GM18505 (cell line): ENCODE measurements at regions not wholly inside any gene's neighbourhood (a gene's known extent, or its start where the extent isn't known, plus 50 kb on each side); places are given as distances from the start of the nearest gene placed in this dataset.

ENCODE experiments used
- ATAC-seq: cut with Tn5 transposase; IDR thresholded peaks from one replicate; pipeline ENCODE4 v1.9.1; 2021; ENCODE audit not compliant: unreplicated experiment
- POLR2A ChIP-seq: IDR thresholded peaks from 4 replicates; pipeline ENCODE4 v1.6.1; 2011; ENCODE audit warnings: borderline replicate concordance; ENCODE audit not compliant: insufficient read depth, insufficient read length; ENCODE audit errors: extremely low read depth

DNA sequence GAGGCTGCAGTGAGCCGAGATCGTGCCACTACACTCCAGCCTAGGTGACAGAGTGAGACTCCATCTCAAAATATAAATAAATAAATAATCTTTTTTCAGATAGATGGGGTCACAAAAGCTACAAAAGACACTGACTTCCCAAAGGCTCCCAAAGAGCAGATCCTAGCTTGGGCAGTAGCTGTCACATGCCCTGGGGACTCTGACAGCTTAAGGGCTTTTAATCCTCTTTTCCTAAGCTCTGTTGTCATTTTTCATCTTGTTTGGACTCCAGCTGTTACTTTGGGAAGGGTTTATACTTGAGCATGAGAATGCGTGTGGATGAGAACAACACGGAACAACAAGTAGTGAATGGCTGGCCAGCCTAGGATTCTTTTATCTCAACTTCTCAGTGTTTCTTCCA lies 231.7 kb downstream of the MZT1 start:
- no peak for ATAC-seq
- no peak for TF ChIP-seq POLR2A

DNA sequence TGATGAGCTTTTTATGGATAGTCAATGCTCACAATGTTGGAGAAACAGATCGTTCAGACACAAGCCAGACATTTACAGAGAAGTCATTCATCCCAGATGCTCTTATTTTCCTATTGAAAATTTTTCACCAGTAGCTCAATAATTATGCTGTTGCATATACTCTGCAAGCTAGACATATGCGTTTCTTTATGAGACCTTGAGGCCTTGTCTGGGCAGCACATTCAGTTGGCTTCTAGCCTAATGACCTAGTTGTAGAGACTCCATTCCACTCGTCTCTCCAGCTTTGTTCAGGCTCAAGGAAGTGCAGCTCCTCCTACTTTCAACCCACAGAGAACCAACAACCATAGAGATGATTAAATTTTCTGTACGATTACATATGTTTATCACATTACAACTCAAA lies 237.7 kb downstream of the MZT1 start:
- no peak for TF ChIP-seq POLR2A
- no peak for ATAC-seq

DNA sequence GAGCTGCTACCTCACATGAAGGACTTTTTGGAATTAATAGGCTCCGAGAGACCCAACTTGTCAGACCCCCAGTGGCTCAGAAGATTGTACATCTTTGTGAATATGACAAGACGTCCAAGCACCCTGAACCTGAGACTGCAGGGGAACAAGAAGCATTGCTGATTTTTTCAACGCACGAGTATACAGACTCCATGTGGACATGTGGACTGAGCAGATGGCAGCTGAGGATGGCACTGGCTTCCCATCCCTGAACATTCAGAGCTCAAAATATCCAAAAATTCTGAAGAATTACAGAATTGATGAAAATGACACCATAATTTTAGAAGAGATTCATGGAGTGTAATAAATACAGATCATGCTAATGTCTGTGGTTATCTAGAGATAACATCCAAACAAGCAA lies 254.1 kb downstream of the MZT1 start:
- no peak for ATAC-seq

DNA sequence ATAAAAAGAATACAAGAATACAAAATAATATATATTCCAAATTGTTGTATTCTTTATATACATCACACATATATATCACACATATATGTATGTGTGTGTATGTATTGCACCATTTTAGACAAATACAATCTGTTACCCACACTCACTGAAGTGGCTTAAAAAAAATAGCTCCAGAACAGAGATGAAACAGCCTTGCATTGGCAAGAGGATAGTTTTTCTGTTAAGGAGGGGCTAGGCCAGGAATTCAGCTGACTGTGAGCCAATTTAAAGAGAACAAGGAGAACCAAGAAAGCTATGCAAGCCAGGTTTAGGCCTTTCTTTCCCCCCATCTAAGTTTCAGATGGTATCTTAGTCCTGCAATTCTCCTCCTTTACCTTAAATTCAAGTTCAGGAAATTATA lies 257.5 kb downstream of the MZT1 start:
- TF ChIP-seq POLR2A: no peak
- ATAC-seq: no peak

More for the DNA sequence above, 254.1 kb downstream of the MZT1 start:
- no peak for TF ChIP-seq POLR2A

DNA sequence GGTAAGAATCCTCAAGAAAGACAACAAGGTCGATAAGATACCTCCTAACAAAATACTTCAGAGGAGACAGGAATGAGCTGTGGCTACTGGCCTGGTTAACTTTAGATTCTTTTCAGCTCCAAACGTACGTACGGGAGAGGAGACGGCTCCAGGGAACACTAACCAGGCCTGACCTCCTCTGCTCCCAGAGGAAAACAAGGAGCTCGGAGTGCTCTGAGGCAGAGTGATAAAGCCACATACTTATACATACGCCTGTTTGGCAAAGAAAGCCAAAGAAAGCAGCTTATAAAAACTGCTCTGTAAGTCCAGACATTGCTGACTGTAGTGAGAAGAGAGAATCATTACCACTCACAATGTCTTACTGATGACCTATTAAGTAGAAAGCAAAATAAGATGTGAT lies 263.9 kb downstream of the MZT1 start:
- ATAC-seq: no peak
- TF ChIP-seq POLR2A: no peak

DNA sequence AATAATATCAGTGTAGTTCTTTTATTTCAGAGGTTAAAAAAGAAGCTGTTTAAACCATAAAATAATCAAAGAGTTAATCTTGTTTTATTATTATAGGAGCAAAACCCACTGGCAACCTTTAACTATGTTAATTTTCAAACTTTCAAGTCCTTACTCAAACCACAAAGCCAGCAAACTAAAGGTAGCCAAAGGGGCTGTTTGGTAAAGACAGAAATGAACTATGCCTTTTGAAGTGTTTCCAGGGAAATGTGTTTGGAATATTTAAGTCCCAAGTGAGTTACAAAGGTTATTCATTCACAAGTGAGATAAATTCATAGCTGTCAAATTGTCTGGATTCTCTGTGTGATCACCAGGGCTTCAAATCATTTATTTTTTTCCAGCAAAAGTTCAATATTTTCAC lies 264.7 kb downstream of the MZT1 start:
- no peak for ATAC-seq
- no peak for TF ChIP-seq POLR2A

DNA sequence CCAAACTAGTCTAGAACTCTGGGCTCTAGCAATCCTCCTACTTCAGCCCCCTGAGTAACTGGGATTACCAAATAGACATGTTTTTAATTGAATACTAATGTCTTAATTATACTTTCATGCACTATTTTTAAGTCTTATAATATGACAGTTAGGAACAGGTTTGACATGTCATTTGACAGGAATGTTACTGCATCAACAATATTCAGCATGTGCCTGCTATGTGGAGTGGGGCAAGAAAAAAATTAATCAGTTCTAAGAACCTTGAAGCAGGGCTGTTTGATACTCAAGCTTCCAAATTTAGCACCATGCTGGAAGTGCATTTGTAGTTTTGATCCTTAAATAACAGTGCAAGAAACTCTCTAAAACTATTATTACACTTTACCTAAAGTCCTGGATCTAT lies 265.3 kb downstream of the MZT1 start:
- ATAC-seq: no peak
- TF ChIP-seq POLR2A: no peak

DNA sequence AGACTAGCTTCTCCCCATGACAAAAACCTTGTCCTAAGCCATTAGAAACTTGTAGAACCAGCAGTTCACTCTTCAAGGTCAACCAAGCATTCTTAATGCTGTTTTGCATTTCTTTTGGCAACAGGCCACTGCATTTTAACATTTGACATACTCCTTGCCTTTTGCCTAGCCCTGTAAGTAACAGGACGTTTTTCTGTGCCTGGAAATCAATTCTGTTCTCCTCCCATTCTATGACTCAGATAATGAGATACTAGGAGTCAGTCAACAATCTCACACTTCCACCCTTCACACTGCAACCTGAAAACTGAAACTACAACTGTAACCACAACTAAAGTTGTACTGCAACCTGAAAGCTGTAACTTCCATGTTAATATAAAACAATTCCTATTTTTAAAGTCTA lies 268.7 kb downstream of the MZT1 start:
- no peak for TF ChIP-seq POLR2A

DNA sequence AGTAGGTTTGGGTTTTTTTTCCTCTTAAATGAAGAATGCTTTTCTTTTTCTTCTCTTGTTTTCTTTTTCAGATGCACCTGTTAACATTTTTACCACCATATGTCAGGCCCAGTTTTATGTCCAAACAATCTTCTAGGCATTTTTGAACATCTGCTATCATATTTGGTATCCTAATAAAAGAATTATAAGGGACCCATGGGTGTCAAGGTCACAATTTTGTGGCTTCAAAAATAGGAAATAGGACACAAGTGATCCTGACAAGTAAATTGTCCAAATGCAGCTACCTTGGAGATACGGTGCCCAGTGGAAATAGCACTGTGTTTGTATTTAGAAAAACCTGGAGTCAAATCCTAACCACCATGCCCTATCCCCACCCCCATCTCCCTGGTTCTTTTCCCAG lies 270.3 kb downstream of the MZT1 start:
- no peak for TF ChIP-seq POLR2A
- no peak for ATAC-seq

More for the DNA sequence above, 268.7 kb downstream of the MZT1 start:
- peak; percentile 82 for ATAC-seq

DNA sequence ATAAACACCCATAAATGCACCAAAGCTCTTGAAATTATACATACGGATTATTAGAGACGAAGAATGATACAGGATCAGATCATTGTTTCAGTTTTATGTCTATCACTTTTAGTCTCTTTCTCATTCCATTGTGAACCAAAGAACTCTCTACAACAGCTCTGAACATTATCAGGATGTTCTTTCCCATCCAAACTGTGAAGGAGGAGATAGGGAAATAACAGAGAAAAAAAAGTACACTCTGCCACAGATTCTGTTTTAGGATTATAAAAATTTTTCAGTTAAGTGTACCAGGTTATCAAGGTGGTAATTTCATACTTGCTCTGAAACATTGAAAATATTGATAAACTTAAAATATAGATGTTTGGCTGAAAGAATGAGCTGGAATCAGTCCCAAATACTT lies 270.9 kb downstream of the MZT1 start:
- no peak for TF ChIP-seq POLR2A
- ATAC-seq: no peak

DNA sequence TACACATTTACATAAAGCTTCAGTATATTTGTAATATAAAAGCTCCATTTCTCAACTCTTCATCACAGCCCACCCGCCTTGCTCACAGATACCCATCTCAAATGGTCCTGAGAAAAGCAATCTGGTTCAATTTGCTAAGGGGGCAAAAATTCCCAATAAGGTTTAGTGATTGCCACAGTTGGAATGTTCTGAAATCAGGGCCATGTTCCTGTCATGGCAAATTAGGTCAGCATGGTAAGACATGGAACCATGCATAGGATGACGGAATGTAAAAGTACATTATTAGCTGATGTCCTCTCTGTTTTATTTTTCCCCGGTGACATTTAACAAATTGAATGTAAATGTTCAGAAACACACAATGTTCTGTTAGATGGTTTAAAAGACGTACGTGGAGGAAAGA lies 274.3 kb downstream of the MZT1 start:
- ATAC-seq: no peak
- no peak for TF ChIP-seq POLR2A

DNA sequence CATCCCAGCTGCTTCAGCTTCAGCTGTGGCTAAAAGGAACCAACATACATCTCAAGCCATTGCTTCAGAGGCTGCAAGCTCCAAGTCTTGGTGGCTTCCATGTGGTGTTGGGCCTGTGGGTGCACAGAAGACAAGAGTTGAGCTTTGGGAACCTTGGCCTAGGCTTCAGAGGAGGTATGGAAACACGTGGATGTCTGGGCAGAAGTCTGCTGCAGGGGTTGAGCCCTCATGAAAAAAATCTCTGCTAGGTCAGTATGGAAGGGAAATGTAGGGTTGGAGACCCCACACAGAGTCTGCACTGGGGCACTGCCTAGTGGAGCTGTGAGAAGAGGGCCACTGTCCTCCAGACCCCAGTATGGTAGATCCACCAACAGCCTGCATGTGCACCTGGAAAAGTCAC lies 279.3 kb downstream of the MZT1 start:
- no peak for TF ChIP-seq POLR2A
- ATAC-seq: no peak

DNA sequence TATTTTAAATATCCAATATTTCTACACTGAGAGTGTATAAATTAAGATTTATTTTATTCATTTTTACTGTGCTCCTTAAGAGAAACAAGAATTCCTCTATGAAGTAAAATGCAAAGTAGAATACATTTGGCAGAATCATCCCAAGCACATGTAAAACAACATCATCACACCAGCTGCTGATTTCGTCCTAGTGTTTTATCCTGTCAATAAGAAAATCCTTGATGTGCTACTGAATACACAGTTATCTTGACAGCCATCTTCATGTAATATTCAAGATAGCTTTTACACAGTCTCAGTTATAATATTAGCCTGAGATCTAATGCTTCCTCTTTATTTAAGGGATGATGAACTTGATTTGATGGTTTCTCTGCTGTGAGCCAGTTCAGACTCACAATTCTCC lies 282.4 kb downstream of the MZT1 start:
- no peak for TF ChIP-seq POLR2A
- ATAC-seq: no peak

DNA sequence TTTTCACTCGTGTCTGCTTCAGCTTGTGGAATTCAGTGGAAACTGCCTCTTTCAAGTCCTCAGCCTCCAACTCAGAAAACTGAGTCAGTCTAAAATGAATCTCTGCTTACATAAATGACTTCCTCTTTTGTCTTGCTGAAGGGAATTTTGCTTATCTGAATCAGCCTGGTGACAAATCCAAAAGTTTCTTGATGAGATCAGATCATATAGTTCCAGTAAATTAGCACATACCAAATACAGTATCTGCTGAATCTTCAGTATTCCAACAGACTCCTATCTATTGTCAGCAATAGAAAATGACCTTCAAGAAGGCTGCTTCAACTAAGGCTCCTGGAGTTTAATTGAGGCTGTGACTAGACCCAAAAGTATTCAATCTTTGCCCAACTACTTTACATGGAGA lies 290.0 kb downstream of the MZT1 start:
- no peak for TF ChIP-seq POLR2A
- ATAC-seq: no peak

DNA sequence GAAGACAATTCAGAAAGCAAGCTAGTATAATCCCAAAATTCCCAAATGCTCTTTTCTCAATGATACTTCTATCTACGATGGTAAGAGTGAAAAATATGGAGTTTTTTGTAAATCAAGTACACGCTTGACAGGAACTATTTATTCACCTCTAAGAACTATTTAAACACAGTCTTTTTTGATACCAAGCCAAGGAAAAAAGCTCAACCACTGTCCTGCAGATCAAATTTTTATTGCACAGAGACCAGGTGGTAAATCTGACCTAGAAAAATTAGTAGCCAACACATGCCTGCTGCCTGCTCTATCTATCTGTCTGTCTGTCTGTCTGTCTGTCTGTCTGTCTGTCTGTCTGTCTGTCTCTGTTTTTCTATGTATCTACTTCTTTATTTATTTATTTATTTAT lies 292.2 kb downstream of the MZT1 start:
- no peak for TF ChIP-seq POLR2A
- ATAC-seq: no peak
